ENCODE measurements at regions not wholly inside any gene's neighbourhood (a gene's known extent, or its start where the extent isn't known, plus 50 kb on each side); places are given as distances from the start of the nearest gene placed in this dataset.
"Not testable (repeated sequence)": the region's sequence is repeated elsewhere in the genome, so short reads cannot be mapped to it uniquely, and the experiment has no call there.

DNA sequence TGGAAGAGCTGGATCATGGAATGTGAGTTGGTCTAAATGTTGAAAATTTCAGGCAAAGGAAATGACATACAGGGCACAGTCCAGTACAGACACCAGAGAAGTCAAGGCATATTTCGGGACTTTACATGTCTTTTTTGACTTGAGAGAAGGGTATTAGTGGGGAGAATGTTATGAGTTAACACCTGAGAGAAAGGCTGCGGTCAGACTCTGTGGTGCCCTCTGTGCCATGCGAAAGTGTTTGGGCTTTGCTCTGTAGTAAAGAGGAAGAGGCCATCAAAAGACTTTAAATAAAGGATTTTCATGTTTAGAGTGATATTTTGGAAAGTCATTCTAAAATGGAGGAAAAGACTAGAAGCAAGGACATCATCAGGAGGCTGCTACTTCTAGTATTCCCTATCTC lies 607.4 kb downstream of the CCSER2 start:
- no peak overlapping the region for H3K27ac Mint-ChIP-seq
- no peaks in the 10 kb centered on the region for H3K36me3 Mint-ChIP-seq
- H3K27me3 Mint-ChIP-seq: peaks cover 11% of the 10 kb centered on the region
- no peaks in the 10 kb centered on the region for H3K4me1 Mint-ChIP-seq
- H3K9me3 Mint-ChIP-seq: no peaks in the 10 kb centered on the region
- H3K4me3 Mint-ChIP-seq: no peak overlapping the region

DNA sequence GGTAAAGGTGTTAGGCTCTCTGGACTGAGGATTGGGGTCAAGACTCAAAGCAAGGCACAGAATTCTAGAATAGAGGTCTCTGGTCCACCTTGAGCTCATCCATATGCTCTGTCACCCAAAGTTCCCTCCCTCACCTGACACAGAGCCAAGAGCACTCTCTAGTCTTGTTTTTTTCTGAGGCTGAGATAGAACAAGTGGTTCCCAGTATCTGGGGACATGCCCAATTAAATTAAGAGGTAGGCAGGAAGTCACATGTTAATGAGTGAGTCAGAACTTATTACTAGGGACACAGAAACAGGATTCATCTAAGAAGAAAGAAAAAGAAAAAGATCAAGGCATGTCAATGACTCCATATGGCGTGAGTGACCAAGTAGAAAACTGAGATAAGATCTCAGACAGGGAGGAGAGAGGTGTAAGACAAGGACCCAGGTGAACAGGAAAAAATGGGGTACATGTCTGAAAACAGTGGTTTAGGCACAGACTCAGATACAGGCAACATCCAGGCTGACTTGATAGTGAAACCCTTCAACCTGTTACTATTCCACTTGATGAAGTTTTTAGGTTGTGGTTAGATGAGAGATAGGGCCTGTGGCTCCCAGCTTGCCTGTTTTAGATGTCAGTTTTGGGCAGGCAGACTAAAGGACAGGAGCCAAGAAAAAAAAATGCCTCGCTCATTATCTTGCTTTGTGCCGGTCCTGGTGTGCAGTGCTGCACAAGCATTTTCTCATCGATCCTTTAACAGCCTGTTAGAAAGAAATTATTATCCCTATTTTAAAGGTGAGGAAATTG lies 609.9 kb downstream of the CCSER2 start:
- Mint-ChIP-seq H3K4me1 (no peaks in the 10 kb centered on the region), H3K36me3 (no peaks in the 10 kb centered on the region), H3K9me3 (no peaks in the 10 kb centered on the region), H3K4me3 (no peak overlapping the region), H3K27ac (no peak overlapping the region), H3K27me3 (peaks cover 5% of the 10 kb centered on the region)

DNA sequence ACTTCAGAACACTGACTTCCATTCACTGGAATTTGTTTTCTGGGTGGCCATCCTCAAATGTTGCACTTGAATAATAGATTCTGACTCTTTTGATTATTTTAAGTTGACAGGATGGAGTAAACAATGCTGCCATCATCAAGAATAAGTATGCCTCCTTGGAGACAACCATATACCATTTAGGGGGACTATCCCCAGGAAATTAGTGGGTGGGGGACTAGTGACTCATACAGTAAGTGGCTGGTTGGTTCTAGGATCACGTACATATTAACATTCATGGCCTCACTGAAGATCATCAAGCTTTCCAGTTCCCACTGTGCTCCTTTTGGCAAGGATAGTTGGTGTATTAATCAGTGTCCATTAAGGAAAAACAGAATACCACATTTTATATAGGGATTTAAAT lies 615.2 kb downstream of the CCSER2 start:
- H3K36me3 Mint-ChIP-seq: no peaks in the 10 kb centered on the region
- no peaks in the 10 kb centered on the region for H3K27me3 Mint-ChIP-seq
- no peaks in the 10 kb centered on the region for H3K9me3 Mint-ChIP-seq
- H3K27ac Mint-ChIP-seq: no peak overlapping the region
- H3K4me3 Mint-ChIP-seq: no peak overlapping the region
- no peaks in the 10 kb centered on the region for H3K4me1 Mint-ChIP-seq

DNA sequence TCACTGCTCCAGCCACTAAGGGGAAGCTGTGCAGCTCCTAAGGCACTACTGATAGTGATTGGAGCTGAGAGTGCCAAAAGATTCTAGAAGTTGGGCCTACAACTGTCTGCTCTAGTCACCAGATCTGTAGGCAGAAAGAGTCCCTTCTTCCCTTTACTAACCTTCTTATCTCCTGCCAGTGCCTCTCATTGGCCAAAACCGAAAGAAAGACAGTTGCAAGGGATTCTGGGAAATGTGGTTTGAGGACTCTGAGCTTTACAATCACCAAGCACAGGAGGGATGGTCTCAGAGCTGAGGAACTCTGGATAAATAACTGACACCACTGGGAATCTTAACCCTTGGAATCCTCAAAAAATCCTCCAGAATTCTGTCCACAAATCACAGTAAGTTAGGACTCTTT lies 615.8 kb downstream of the CCSER2 start:
- Mint-ChIP-seq H3K9me3 (no peaks in the 10 kb centered on the region), H3K27ac (no peak overlapping the region), H3K27me3 (no peaks in the 10 kb centered on the region), H3K36me3 (no peaks in the 10 kb centered on the region), H3K4me1 (no peaks in the 10 kb centered on the region), H3K4me3 (no peak overlapping the region)

DNA sequence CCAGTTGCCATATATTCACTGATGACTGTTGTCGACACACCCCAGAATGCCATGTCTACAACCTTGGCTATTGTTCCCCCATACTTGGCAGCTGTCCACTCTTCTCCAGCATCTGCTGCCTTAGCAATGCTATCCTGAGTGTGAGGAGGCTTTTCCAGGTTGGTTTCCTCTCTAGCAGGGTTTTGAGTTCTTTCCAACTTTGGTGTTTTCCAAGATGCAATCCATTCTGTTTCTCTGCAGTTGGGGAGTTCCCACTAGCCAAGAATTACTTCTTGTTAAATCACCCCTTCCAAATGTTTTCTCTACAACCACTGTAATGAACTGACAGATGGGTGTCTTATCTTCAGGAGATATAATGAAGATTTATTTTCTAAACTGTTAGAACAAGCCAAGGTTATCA lies 617.4 kb downstream of the CCSER2 start:
- H3K27me3 Mint-ChIP-seq: no peaks in the 10 kb centered on the region
- H3K4me3 Mint-ChIP-seq: no peak overlapping the region
- H3K4me1 Mint-ChIP-seq: no peaks in the 10 kb centered on the region
- no peaks in the 10 kb centered on the region for H3K36me3 Mint-ChIP-seq
- no peak overlapping the region for H3K27ac Mint-ChIP-seq
- H3K9me3 Mint-ChIP-seq: no peaks in the 10 kb centered on the region

DNA sequence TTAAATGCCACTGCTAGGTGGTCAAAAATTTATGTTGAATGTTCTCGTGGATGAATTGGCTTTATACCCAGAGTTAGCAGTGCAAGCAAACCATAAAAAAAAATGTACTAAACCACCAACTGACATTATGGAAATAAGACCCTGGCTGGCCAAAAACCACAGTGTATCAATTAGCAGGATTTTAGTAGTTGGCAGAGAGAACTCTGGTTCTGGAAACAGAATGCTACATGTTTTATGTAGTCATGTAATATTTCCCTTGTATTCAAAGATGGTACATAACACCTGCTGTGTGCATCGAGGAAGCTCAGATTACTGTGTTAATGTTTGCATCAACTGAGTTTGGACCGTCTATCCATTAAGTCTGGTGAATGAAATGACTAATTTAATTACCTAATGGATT lies 618.5 kb downstream of the CCSER2 start:
- Mint-ChIP-seq H3K27me3 (no peaks in the 10 kb centered on the region), H3K9me3 (no peaks in the 10 kb centered on the region), H3K4me1 (no peaks in the 10 kb centered on the region), H3K4me3 (no peak overlapping the region), H3K36me3 (no peaks in the 10 kb centered on the region), H3K27ac (no peak overlapping the region)

DNA sequence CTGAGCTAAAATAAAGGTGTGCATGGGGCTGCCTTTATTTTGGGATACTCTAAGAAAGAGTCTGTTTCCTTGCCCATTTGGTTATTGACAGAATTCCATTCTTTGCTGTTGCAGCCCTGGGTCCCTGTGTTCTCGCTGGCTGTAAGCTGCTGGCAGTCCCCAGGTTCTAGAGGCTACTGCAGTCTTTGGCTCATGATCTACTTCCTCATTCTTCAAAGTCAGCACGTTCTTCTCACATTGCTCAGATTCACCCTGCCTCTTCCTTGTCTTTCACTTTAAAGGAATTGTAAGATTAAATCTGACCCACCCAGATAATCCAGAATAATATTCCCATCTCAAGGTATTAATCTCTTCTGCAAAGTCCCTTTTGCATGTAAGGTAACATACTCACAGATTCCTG lies 620.3 kb downstream of the CCSER2 start:
- no peaks in the 10 kb centered on the region for H3K9me3 Mint-ChIP-seq

DNA sequence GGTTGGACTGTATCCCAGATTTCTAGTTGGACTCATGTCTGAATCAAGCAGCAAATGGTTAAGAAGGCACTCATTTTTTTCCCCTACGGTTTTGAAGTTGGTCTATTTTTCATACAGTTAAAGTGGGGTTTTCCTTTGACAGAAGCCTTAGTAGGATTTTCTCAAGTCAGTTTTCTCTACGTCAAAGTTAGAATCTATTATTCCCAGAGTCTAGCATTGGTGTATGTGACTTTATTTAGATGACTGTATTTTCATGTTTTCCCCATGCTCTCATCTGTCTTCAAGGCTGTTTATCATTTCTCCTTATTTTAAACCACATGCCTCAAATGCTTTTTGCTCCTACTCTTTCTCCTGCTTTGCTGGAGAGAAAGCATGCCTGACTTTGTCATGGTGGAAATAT lies 623.2 kb downstream of the CCSER2 start:
- Mint-ChIP-seq H3K9me3 (no peaks in the 10 kb centered on the region), H3K27me3 (no peaks in the 10 kb centered on the region), H3K36me3 (no peaks in the 10 kb centered on the region), H3K4me1 (no peaks in the 10 kb centered on the region), H3K27ac (no peak overlapping the region), H3K4me3 (no peak overlapping the region)

More for the DNA sequence above, 620.3 kb downstream of the CCSER2 start:
- no peaks in the 10 kb centered on the region for H3K4me1 Mint-ChIP-seq
- no peak overlapping the region for H3K4me3 Mint-ChIP-seq
- no peak overlapping the region for H3K27ac Mint-ChIP-seq
- no peaks in the 10 kb centered on the region for H3K36me3 Mint-ChIP-seq
- no peaks in the 10 kb centered on the region for H3K27me3 Mint-ChIP-seq

DNA sequence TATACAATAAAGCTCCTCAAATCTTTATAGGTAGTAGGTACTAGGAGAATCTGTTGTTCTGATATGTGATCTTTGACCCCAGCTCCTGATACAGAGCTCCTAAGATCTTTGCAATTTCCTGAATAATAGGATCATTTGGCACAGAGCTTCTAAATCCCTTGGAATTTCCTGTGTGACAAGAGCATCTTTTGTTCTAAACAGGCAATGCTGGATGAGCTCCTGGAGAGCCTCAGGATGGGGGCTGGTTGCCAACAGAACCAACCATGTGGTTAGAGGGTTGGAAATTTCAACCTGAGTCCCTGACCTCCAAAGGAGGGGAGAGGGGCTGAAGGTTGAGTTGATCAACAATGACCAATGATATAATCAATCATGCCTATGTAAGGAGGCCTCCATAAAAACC lies 629.0 kb downstream of the CCSER2 start:
- Mint-ChIP-seq H3K27me3 (no peaks in the 10 kb centered on the region), H3K4me3 (no peak overlapping the region), H3K27ac (no peak overlapping the region), H3K9me3 (no peaks in the 10 kb centered on the region), H3K36me3 (no peaks in the 10 kb centered on the region), H3K4me1 (no peaks in the 10 kb centered on the region)

DNA sequence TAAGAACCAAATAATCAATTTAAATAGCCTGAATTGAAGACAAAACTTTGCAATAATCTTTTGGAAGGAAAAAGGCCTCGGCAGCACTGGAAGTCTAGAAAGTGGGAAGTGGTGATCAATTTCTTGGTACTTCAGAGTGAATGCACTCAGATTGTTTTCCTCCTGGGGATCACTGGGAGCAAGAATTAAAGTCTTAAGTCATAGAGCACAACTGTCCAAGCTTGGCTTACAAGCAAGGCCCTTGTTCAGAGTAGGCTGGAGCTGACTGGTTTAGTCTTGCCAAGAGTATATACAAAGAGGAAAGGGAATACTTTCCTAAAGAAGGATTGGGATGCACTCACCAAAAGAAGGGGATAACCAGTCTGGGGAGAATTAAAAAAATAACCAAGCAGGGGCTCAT lies 637.1 kb downstream of the CCSER2 start:
- Mint-ChIP-seq H3K27ac (no peak overlapping the region), H3K9me3 (no peaks in the 10 kb centered on the region), H3K4me1 (no peaks in the 10 kb centered on the region), H3K4me3 (no peak overlapping the region), H3K36me3 (no peaks in the 10 kb centered on the region), H3K27me3 (no peaks in the 10 kb centered on the region)

DNA sequence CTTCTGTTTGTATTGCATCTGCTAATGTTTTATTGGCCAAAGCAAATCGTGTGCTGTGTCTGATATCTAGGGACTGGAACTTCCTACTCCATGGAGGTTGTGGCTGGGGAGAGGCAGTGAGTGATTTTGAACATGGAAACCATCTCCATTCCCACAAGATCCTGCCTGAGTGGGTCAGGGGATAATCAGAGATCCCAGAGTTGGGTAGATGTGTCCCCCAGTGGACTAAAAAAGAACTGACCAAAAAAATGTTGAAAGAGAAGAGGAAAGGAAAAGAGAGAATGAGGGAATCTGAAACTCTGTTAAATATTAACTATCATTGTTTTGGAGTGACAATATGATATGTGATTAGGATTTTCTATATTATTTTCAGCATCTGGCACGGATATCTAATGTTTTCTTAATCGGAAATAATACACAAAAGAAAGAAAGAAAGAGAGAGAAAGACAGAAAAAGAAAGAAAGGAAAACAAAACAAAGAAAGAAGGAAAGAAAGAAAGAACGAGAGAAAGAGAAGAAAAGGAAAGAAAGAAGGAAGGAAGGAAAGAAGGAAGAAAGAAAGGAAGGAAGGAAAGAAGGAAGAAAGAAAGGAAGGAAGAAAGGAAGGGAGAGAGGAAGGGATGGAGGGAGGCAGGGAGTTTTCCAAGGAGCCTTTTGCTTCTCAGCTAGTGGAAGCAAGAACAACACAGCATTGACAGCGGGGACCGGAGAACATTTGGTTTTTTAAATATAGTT lies 638.5 kb downstream of the CCSER2 start:
- Mint-ChIP-seq H3K4me3 (no peak overlapping the region), H3K36me3 (no peaks in the 10 kb centered on the region), H3K4me1 (no peaks in the 10 kb centered on the region), H3K9me3 (no peaks in the 10 kb centered on the region), H3K27ac (no peak overlapping the region), H3K27me3 (peaks cover 2% of the 10 kb centered on the region)

DNA sequence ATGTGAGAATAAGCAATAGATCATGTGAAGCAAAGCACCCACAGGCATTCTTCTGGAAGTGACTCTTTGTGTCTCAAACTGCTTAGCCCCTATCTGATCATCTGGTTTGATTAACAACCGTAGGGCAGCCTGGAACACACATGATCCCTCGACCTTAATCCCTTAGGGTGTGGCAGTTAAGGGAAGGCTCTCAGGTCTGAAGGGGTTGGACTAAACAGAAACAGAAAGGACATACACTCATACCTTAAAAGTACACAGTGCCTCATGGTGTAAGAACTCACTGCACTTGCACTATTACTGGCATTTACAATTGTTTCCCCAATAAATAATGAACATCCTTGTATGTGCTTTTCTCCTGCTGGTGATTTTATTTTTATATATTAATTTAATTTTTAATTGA lies 640.9 kb downstream of the CCSER2 start:
- H3K27ac Mint-ChIP-seq, H3K9me3 Mint-ChIP-seq, H3K4me1 Mint-ChIP-seq, H3K36me3 Mint-ChIP-seq, H3K4me3 Mint-ChIP-seq, H3K27me3 Mint-ChIP-seq: not testable (repeated sequence)

DNA sequence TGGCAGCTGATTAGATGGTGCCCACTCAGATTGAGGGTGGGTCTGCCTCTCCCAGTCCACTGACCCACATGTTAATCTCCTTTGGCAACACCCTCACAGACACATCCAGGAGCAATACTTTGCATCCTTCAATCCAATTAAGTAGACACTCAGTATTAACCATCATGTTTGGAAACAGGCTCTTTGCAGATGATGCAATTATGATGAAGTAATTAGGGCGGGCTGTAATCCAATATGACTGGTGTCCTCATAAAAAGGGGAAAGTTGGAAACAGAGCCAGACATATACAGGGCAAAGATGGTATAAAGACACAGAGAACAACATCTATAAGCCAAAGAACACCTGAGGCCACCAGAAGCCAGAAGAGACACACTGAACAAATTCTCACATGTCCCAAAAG lies 658.6 kb downstream of the CCSER2 start:
- Mint-ChIP-seq H3K9me3 (no peaks in the 10 kb centered on the region), H3K27me3 (no peaks in the 10 kb centered on the region), H3K36me3 (no peaks in the 10 kb centered on the region), H3K4me3 (no peak overlapping the region), H3K4me1 (no peaks in the 10 kb centered on the region), H3K27ac (no peak overlapping the region)

DNA sequence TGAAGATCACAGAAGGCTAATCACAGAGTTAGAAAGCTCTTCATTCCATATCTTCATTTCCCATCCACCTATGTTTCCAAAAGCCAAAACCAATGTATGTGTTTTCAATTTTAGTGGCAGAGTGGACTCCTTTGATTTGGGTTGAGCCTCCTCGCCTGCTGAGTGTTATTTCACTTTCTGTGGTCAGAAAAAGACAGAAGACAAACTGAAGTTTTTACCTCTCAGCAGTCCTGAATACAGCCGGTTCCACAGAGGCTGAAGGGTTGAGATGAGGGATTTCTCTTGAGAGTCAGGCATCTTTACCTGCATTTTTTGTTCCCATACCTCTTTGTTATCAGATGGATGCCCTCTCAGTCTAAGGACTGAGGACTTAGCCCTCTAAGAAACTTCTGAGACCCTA lies 659.6 kb downstream of the CCSER2 start:
- no peak overlapping the region for H3K4me3 Mint-ChIP-seq

DNA sequence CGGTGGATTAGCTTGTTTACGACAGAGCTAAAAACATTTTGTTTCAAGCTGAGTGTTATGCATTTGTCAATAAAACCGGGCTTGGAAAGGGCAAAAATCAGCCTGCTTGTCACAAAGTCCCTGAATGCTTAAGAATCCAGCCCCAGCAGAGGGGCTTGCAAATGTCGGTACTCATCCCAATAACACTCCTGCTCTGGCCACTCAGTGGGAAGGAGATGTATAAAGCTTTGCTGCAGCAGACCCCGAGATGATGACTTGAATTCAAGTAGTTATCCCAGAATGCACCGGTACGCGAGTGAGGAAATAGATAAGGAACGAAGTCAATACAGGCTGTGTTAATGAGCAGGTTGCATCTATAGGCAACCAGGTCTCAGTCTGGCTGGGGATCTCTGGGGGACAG lies 662.3 kb downstream of the CCSER2 start:
- Mint-ChIP-seq H3K27me3 (no peaks in the 10 kb centered on the region), H3K36me3 (no peaks in the 10 kb centered on the region), H3K4me1 (no peaks in the 10 kb centered on the region), H3K27ac (no peak overlapping the region), H3K9me3 (no peaks in the 10 kb centered on the region), H3K4me3 (no peak overlapping the region)

More for the DNA sequence above, 659.6 kb downstream of the CCSER2 start:
- no peaks in the 10 kb centered on the region for H3K27me3 Mint-ChIP-seq
- H3K36me3 Mint-ChIP-seq: no peaks in the 10 kb centered on the region
- no peak overlapping the region for H3K27ac Mint-ChIP-seq
- no peaks in the 10 kb centered on the region for H3K9me3 Mint-ChIP-seq
- no peaks in the 10 kb centered on the region for H3K4me1 Mint-ChIP-seq

DNA sequence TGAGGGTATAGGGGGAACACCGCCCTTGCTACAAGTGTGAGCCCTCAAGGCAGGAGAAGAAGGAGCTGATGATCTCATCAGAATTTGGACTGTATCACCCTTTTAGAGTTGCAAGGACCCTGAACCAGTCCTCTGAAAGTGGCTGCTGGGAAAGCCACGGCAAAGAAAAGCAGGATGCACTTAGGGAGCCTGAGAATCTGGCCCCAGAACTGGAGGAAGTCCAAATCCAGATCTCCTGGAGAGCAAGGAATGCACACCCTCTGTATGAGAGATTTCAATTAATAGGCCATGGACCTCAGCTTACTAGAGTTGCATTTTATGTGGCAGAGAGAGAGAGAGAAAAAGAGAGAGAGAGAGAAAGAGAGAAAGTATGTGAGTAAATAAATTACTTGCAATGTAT lies 662.9 kb downstream of the CCSER2 start:
- no peaks in the 10 kb centered on the region for H3K9me3 Mint-ChIP-seq
- H3K27ac Mint-ChIP-seq: no peak overlapping the region
- H3K4me3 Mint-ChIP-seq: no peak overlapping the region
- H3K36me3 Mint-ChIP-seq: no peaks in the 10 kb centered on the region
- no peaks in the 10 kb centered on the region for H3K4me1 Mint-ChIP-seq
- no peaks in the 10 kb centered on the region for H3K27me3 Mint-ChIP-seq
